Suppressor macrophage (primary cell): ENCODE measurements at regions not wholly inside any gene's neighbourhood (a gene's known extent, or its start where the extent isn't known, plus 50 kb on each side); places are given as distances from the start of the nearest gene placed in this dataset.
"Not testable (repeated sequence)": the region's sequence is repeated elsewhere in the genome, so short reads cannot be mapped to it uniquely, and the experiment has no call there.

ENCODE experiments used
- DNase-seq, 4 experiments: peaks; one replicate each; pipeline ENCODE4 v3.0.0-alpha.2; 2020 to 2022

- no peak for DNase-seq
These were observed 228.4 kb upstream of the NR5A2 start for GRCh38 chr1:199799116-199799515.

GRCh38 chr1:199804526-199804925 lies 223.0 kb upstream of the NR5A2 start:
- peak in 1 of 4 experiments; percentile 10 for DNase-seq

DNA sequence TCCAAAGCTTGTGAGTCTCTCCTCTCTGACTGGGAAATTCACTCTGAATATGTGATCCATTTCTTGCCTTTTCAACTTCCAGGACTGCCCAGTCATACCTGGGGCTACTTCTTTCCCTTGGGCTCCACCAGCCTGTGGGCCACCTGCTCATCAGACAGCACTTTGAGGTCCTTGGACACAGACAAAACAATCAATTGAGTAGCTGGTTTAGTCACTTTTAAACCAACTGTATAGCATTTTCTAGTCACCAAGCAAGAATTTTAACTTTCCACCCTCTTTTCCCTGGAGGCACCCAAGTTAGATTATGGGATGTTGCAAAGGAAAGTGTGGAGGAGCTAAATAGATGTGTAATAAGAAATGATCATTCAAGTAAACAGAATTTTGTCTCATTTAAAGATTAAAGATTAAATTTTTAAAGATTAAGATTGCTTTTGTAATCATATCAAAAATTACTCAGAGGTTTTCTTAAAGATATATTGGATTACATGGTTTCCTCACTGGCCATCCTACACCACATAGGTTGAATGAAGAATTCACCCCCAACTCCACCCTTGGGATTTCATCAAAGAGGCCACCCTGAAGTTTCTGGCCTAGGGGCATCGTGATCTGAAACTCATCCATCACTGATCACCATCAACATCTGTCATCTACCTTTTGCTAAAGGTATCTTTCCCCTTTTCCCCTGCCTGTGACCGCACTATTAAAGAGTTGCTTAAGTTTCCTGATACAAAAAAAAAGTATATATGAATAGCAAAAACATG lies 219.2 kb upstream of the NR5A2 start:
- DNase-seq, result no peak

DNA sequence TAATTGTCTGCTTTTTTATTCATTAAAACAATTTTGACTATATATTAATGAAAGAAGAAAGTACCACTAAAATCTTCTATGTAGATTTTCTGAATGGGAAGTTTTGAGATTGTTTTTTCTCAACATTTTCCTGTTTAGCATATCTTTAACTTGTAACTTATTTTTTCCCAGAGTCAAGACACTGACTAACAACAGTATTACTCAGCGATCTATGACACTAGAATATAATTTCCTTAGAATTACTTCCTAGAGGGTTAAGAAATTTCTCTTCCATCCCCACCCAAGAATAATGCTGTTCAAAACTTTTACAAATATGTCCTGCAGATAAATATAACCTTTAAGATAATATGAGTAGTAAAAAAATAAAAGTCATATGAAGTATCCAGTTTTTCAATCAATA lies 218.2 kb upstream of the NR5A2 start:
- DNase-seq, result peak in 1 of 4 experiments; percentile 9

DNA sequence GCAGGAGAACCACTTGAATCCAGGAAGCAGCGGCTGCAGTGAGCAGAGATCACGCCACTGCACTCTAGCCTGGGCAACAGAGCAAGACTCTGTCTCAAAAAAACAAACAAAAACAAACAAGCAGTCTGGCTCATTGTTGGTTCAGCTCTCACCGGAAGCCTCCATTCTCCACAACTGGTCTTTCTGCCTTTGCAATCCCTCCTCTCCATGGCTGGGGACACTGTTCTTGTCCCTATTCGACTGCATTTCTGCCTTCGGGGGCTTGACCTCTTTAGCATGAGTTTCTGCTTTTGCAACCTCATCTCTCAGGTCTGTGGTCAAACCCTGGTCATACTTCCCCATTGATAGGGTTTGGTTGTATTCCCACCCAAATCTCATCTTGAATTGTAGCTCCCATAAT lies 216.3 kb upstream of the NR5A2 start:
- peak in 2 of 4 experiments; percentile 4 to 8 for DNase-seq

DNA sequence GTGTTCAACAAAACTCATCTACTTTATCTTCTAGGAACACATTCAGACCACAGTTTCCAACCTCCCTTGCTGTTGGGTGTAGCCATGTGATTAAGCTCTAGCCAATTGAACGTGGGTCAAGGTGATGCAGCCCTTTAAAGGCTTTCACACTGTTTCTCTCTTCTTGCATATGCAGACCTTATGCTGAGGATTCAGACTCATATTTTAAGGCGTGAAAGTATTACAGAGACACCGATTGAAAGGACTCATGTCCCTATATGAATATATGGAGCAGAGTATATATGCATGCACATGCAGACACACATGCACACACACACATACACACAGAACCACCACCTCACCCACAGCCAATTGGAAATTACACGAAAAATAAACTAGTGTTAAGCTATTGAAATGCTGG lies 214.3 kb upstream of the NR5A2 start:
- DNase-seq, result no peak

DNA sequence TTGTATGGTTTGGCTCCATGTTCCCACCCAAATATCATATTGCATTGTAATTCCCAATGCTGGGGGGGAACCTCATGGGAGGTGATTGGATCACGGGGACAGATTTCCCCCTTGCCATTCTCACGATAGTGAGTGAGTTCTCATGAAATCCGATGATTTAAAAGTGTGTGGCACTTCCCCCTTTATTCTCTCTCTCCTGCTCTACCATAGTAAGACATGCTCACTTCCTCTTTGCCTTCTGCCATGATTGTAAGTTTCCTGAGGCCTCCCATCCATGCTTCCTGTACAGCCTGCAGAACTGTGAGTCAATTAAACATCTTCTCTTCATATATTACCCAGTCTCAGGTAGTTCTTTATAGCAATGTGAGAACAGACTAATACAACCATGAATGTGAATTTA lies 211.6 kb upstream of the NR5A2 start:
- peak in 2 of 4 experiments; percentile 14 to 33 for DNase-seq

DNA sequence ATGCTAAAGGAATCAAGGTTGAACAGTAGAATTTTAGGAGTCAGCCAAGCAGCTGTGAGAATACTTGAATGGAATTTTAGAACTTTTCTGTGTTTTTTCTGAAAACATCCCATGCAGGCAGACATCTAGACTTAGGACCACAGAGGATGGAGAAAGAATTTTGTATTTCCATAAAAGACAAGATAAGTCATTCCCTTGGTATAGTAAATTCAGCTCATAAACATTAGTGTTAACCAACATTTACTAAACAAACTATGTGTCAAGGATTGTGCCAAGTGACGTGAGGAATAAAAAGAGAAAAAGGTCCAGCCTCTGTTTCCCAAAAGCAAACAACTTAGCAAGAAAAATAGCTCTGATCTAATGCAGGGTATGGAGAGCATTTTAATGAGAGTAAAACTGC lies 210.2 kb upstream of the NR5A2 start:
- no peak for DNase-seq

DNA sequence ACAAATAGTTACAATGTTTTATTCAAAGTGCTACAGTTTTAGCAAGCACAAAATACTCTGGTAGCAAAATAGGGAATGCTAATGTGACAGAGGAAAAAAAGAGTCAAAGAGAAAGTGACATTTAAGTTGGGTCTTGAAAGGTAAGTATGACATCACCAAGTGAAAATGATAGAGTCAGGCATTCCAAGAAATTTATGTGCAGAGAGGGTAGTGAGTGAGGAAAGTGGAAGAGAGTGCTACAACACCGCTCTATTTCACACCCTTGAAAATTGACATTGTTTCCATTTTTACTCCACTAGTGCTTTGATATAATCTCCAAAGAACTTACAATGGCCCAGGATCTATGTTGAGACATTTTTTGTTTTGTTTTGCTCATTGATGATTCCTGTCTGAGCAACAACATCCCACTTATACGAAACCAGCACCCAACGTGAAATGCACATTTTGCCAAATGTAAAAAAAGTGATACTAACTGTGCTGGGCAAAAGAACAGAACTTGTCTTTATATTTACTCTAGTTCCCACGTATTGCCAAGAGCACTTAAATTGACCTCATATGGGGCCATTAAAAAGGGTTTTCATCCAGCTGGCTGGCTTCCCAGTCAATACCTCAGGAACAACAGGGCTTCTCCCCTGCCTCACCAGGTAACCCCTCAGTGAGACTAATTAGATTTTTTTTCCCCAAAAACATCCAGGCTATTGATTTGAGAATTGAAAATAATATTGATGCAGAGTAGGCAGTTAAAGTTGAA lies 206.3 kb upstream of the NR5A2 start:
- no peak for DNase-seq

DNA sequence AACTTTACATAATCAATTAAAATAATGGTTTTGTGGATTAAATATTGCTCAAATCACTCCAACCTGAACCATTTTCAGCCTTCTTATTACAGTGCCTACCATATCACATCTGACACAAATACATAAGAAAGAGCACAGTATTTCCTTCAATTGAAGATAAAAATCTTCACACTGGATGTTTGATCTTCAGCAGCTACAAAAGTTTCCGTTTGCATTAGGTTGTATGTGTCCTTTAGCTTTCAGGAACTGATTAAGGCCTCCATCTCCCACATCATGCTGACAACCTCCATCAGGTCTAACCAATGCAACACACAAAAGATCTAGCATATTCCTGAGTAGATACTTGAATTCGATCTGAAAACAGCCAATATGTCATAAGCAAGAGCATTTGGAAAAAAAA lies 195.1 kb upstream of the NR5A2 start:
- no peak for DNase-seq

DNA sequence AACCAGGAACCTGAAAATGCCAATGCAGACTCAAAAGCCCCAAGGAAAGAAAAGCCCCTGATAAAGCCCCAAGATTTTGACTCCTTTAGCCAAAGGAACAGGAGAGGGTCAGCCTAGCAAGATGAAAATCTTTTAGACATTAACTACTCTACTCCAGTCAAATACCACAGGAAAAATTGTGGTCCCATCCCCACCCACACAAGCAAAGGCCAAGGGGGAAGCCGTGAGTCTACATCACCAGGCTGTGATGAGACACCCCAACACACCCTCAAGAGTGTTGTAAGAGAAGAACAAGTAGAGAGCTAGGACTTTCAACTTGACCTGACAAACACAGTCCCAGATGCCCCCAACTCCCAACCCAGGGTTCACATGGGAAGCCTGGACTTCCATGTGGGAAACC lies 192.8 kb upstream of the NR5A2 start:
- DNase-seq, result peak; percentile 54 to 79 (median 70)

DNA sequence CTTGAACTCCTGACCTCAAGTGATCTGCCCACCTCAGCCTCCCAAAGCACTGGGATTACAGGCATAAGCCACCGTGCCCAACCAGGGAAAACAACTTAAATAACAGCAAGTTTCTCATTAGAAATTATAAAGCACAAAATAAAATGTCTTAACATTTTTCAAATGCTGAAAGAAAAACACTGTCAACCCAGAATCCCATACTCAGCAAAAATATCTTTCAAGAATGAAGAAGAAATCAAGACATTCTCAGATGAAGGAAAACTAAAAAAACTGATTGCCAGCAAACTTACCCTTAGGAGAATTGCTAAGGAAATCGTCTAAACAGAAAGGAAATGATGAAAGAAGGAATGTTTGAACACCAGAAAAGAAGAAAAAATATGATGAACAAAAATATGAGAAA lies 191.1 kb upstream of the NR5A2 start:
- DNase-seq, result no peak

- DNase-seq, result no peak
These were observed 190.2 kb upstream of the NR5A2 start for GRCh38 chr1:199837321-199837720.

GRCh38 chr1:199839608-199840007 lies 187.9 kb upstream of the NR5A2 start:
- DNase-seq, result not testable (repeated sequence)

DNA sequence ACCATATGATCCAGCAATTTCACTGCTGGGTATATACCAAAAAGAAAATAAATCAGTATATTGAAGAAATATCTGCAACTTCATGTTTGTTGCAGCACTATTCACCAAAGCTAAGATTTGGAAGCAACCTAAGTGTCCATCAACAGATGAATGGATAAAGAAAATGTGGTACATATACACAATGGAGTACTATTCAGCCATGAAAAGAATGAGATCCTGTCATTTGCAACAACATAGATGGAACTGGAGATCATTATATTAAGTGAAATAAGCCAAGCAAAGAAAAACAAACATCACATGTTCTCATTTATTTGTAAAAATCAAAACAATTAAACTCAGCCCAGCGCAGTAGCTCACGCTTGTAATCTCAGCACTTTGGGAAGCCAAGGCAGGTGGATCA lies 184.4 kb upstream of the NR5A2 start:
- DNase-seq, result not testable (repeated sequence)

- peak in 1 of 4 experiments; percentile 20 for DNase-seq
These were observed 183.6 kb upstream of the NR5A2 start for GRCh38 chr1:199843861-199844260.

DNA sequence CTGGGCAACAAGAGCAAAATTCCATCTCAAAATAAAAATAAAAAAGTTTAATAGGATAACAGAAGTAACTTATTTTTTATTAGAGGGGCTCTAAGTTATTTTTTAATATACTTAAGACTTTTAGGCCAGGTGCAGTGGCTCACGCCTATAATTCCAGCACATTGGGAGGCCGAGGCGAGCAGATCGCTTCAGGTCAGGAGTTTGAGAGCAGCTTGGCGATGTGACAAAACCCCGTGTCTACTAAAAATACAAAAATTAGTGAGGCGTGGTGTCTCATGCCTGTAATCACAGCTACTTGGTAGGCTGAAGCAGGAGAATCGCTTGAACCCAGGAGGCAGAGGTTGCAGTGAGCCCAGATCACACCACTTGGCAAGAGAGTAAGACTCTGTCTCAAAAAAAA lies 180.5 kb upstream of the NR5A2 start:
- DNase-seq, result no peak

DNA sequence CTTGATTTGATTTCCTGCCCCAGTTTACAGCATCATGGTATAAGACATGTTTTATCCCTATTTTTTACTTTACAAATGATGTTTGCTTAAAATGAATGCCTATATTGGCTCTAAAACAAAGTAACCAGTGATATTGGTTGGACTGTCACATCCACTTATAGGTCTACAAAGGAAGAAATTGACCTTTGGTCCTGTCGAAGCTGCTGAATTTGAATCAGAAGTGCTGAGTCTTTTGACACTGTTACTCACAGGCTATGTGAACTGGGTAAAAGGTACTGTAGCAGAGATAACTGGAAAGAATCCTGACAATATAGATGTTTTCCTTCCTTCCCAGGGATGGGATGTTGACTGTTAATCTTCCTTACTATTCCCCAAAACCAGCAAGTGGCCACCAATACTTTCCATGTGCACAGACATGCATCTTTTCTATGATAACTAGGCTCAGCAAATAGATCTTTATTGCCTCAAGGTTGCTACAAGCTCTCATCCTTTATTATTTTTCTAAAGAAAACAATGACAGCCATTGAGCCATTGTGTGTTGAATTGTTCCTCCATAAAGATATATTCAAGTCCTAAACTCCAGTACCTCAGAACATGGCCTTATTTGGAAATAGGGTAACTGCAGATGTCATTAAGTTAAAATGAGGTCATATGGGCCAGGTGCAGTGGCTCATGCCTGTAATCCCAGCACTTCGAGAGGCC lies 175.9 kb upstream of the NR5A2 start:
- no peak for DNase-seq

- no peak for DNase-seq
These were observed 172.7 kb upstream of the NR5A2 start for GRCh38 chr1:199854686-199855321.

DNA sequence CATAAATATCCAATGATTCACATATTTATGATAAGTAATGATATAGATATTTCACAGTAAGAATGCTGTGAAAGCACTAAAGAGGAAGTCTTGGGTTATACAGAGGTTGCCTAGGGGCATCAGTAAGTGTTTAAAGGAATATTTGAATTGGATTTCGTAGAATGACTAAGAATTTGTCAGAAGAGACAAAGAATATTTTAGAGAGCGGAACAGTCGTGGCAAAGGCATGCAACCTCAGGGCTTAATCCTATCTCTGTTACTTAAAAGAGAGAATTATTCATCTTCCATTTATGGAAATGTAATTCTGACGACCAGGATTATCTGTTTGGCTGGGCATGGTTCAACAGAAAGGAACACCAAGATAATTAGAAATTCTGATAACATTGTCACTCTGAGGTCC lies 171.9 kb upstream of the NR5A2 start:
- peak in 2 of 4 experiments; percentile 30 to 39 for DNase-seq

- DNase-seq, result peak in 1 of 4 experiments; percentile 20
These were observed 171.2 kb upstream of the NR5A2 start for GRCh38 chr1:199856216-199856780.

- DNase-seq, result peak; percentile 14 to 83 (median 53)
These were observed 170.4 kb upstream of the NR5A2 start for GRCh38 chr1:199857108-199857507.

GRCh38 chr1:199857516-199857915 lies 170.0 kb upstream of the NR5A2 start:
- no peak for DNase-seq
